GM03348 (cell line): ENCODE measurements at regions not wholly inside any gene's neighbourhood (a gene's known extent, or its start where the extent isn't known, plus 50 kb on each side); places are given as distances from the start of the nearest gene placed in this dataset.
"Not testable (repeated sequence)": the region's sequence is repeated elsewhere in the genome, so short reads cannot be mapped to it uniquely, and the experiment has no call there.

Source experiments
- DNase-seq: peaks from one replicate; pipeline ENCODE4 v3.0.0; 2012; ENCODE audit warnings: low spot score

- no peak for DNase-seq
Observed at GRCh38 chr6:135707426-135707825, 144.1 kb upstream of the PDE7B start.

GRCh38 chr6:135710042-135710441 lies 141.5 kb upstream of the PDE7B start:
- no peak for DNase-seq

GRCh38 chr6:135722190-135722589 lies 129.3 kb upstream of the PDE7B start:
- DNase-seq, result no peak

- DNase-seq, result peak; percentile 58
Observed at GRCh38 chr6:135722679-135723078, 128.8 kb upstream of the PDE7B start.

- DNase-seq, result no peak
Observed at GRCh38 chr6:135728589-135728988, 122.9 kb upstream of the PDE7B start.

DNA sequence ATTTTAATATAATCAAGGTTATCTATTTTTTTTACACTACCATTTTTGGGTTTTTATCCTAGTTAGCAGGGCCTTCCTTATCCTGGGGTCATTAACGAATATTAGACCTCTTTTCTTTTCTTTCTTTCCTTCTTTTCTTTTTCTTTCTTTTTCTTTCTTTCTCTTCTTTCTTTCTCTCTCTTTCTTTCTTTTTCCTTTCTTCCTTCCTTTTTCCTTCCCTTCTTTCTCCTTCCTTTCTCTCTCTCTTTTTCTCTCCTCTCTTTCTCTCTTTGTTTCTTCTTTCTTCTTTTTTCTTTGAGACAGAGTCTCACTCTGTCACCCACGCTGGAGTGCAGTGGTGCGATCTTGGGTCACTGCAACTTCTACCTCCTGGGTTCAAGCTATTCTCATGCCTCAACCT lies 120.4 kb upstream of the PDE7B start:
- DNase-seq, result no peak

DNA sequence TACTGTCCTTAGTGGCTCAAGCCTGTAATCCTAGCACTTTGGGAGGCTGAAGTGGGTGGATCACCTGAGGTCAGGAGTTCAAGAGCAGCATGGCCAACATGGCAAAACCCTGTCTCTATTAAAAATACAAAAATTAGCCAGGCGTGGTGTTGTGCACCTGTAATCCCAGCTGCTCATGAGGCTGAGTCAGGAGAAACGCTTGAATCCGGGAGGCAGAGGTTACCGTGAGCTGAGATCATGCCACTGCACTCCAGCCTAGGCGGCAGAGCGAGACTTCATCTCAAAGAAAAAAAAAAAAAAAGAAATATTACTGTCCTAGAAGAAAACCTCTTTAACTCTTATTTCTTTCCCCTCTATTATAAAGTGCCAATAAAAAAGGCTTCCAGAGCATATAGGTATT lies 115.2 kb upstream of the PDE7B start:
- DNase-seq, result not testable (repeated sequence)

DNA sequence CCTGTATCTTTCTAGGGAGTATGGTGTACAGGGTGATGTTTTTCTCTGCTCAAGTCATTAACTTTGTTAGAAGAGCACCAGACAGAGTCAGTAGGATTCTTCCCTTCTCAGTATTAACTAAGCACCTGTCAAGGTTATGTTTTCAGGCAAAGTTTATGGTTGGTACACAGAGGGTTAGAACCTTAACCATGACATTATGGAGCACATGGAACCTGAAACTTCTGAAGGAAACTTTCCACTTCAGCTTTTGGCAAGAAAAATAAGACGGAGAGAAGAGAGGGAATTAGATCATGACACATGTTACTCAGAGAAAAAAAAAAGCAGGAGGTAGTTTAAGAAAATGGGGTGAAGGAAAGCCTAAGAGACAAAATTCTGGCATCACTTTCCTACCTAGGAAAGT lies 112.9 kb upstream of the PDE7B start:
- no peak for DNase-seq

DNA sequence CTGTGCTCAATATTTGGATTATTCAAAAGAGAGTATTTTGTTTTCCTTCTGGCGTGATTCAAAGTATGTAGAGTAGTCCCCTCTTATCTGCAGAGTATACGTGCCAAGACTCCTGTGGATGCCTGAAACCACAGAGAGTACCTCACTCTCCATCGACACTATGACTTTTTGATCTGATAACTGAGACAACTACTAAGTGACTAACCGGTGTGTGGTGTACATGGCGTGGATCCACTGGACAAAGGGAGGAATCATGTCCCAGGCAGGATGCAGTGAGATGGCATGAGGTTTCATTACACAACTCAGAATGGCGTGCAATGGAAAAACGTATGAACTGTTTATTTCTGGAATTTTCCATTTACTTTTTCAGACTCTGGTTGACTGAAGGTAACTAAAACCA lies 112.2 kb upstream of the PDE7B start:
- DNase-seq, result peak; percentile 32

- no peak for DNase-seq
Observed at GRCh38 chr6:135740580-135740979, 110.9 kb upstream of the PDE7B start.

DNA sequence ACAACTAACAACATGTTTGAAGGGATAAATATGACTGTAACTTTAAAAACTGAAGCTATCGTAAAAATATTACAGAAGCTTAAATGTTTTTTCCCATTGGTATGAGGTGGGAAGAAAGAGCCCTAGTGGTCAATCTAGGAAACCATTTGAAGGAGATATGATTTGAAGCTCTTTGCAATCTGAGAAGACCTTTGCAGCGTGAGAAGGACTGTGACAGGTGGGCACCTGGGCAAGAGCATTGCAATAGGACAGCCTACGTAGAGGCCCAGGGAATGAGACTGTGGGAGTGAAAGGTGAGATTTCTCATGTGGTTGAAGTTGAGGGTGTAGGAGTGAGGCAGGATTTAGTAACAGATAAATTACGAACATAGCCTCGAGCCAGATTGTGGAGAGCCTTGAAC lies 108.0 kb upstream of the PDE7B start:
- DNase-seq, result no peak

DNA sequence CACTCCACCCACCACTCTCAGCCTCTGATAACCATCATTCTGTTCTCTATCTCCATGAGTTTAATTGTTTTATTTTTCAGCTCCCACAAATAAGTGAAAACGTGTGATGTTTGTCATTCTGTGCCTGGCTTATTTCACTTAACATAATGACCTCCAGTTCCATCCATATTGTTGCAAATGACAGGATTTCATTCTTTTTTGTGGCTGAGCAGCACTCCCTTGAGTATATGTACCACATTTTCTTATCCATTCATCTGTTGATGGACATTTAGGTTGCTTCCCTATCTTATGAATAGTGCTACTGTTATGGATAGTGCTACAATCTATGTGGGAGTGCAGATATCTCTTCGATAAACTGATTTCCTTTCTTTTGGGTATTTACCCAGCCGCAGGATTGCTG lies 103.3 kb upstream of the PDE7B start:
- no peak for DNase-seq

- no peak for DNase-seq
Observed at GRCh38 chr6:135750081-135750480, 101.4 kb upstream of the PDE7B start.

- no peak for DNase-seq
Observed at GRCh38 chr6:135753196-135753595, 98.3 kb upstream of the PDE7B start.

DNA sequence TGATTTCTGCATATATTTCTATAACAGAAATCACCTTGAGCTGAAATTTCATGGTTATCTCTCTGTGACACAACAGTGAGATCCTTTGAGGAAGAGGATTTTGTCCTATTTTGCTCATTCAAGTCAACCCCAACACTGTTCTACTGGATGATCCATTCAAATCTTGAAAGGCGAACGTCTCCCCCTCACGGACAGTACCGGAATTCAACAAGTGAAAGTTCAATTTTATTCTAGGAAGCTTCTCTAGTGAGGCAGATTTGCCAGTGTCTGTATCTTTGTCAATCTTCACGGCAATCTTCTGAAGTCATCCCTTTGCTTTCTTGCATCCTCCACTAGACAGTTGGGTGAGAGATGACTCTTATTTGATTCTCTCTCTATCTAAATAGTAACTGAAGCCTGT lies 91.7 kb upstream of the PDE7B start:
- DNase-seq, result no peak

- no peak for DNase-seq
Observed at GRCh38 chr6:135774006-135774405, 77.5 kb upstream of the PDE7B start.

GRCh38 chr6:135779213-135779612 lies 72.3 kb upstream of the PDE7B start:
- no peak for DNase-seq

DNA sequence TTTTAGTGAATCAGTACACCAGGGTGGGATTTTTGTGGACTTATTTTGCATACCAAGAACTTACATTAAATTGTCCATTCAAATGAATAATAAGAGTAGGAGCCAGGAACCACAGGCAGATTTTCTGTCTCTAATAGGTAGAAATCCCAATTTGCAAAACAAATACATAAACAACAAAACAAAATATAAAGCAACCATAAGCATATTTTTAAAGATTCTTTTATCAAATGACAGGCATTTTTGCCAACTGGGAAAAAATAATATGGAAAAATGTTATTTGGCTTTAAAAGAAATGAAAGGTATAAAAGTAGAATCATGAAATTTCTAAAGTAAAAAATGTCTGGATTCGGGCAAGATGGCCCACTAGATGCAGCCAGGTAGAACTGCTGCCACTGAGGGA lies 71.2 kb upstream of the PDE7B start:
- DNase-seq, result no peak

DNA sequence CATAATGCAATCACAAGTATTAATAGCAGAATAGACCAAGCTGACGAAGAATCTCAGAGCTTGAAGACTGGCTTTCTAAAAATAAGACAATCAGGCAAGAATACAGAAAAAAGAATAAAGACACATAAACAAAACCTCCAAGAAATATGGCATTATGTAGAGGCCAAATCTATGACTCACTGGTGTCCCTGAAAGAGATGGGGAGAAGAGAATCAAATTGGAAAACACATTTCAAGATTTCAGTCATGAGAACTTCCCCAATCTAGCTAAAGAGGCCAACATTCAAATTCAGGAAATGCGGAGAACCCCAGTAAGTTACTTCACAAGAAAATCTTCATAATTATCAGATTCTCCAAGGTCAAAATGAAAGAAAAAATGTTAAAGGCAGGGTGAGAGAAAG lies 69.0 kb upstream of the PDE7B start:
- DNase-seq, result no peak

GRCh38 chr6:135784507-135784906 lies 67.0 kb upstream of the PDE7B start:
- DNase-seq, result no peak

GRCh38 chr6:135789375-135790050 lies 62.0 kb upstream of the PDE7B start:
- DNase-seq, result no peak

- DNase-seq, result no peak
Observed at GRCh38 chr6:135791441-135791840, 60.1 kb upstream of the PDE7B start.

DNA sequence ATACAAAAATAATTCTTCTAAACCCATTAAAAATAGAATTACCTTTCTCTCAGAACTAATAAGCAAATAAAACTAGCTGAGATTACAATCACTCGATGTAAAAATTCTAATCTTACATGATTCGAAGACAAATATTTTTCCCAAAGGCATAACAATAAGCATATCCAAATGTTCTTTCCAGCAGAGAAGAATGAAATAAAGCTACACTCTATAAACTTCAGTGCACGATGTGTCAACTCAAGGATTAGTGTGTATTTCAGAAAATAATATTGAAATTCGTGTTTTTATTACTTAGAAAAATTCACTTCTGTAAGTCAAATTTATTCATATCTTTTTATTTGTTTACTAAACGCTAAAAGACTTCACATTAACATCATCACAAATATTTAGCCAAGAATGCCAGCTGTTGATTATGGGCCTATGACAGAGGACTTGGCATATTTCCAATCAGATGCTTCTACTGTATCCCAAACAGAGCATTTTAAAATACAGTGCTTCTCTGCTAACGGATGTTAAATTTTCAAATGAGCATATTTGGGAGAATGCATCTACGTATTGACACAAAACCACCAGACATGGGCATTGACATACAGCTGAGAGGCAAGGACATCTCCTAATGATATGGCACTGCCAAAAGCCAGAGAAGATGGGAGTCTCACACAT lies 54.7 kb upstream of the PDE7B start:
- no peak for DNase-seq

- no peak for DNase-seq
Observed at GRCh38 chr6:135797361-135797760, 54.1 kb upstream of the PDE7B start.
